Heart right ventricle (tissue), 16 donors: ENCODE measurements at regions not wholly inside any gene's neighbourhood (a gene's known extent, or its start where the extent isn't known, plus 50 kb on each side); places are given as distances from the start of the nearest gene placed in this dataset.
A peak's percentile ranks its signal among the peaks of the same experiment; 100 is the strongest.

Source experiments
- ATAC-seq, 8 donors: fragments of 200-7000 bp; cut with Tn5 transposase; one replicate each; pipeline ENCODE4 v1.9.1; 2020; ENCODE audit warnings: mild to moderate bottlenecking in 8 of 8, moderate library complexity in 8 of 8, moderate number of reproducible peaks in 1 of 8
- DNase-seq, 2 donors: peaks; one replicate each; pipeline ENCODE4 v3.0.0-alpha.2; 2020
- H3K27ac ChIP-seq, 10 donors: fragments of 200-600 bp; sonication (generic) in 2 of 10; one replicate each; pipeline versions ENCODE4 v1.5.0 to v1.8.0; 2020 to 2022; ENCODE audit warnings: mild to moderate bottlenecking in 3 of 10
- H3K27me3 ChIP-seq, 7 donors: fragments of 200-600 bp; one replicate each; pipeline ENCODE4 v1.8.0; 2021 to 2022; ENCODE audit warnings: mild to moderate bottlenecking in 2 of 7
- H3K36me3 ChIP-seq, 9 donors: fragments of 200-600 bp; sonication (generic) in 1 of 9; one replicate each; pipeline versions ENCODE4 v1.5.0 to v1.8.0; 2020 to 2022; ENCODE audit warnings: mild to moderate bottlenecking in 2 of 9
- H3K4me1 ChIP-seq, 9 donors: fragments of 200-600 bp; sonication (generic) in 1 of 9; one replicate each; pipeline versions ENCODE4 v1.5.0 to v1.8.0; 2020 to 2022; ENCODE audit warnings: mild to moderate bottlenecking in 4 of 9
- H3K4me3 ChIP-seq, 10 donors: fragments of 200-600 bp; sonication (generic) in 2 of 10; one replicate each; pipeline versions ENCODE4 v1.5.0 to v1.8.0; 2020 to 2022; ENCODE audit warnings: mild to moderate bottlenecking in 7 of 10, moderate library complexity in 2 of 10
- H3K9me3 ChIP-seq, 11 donors: fragments of 200-600 bp in 10 of 11; sonication (generic) in 2 of 11; one replicate each; pipeline versions ENCODE4 v1.5.0 to v1.8.0; 2013 to 2022; ENCODE audit warnings: mild to moderate bottlenecking in 2 of 11, control low read depth in 1 of 11, moderate library complexity in 1 of 11
- WGBS, 2 donors: extraction: QIAGEN DNeasy Blood & Tissue Kit; methylation state at CpG; one replicate each; pipeline ENCODE4 v1.1.7; 2013; ENCODE audit warnings: inconsistent platforms in 1 of 2; 5-methylcytosine and 5-hydroxymethylcytosine counted together
- intact Hi-C, 10 donors: fragments of 100-400 bp; cut with DNase I; formaldehyde crosslinking; loops; one replicate each; pipeline versions ENCODE4 v1.11.1 to v1.14.2; 2022
- TF ChIP-seq, protein P1 (sequence below), 9 donors: fragments of 200-600 bp; sonication (generic) in 2 of 9; IDR thresholded peaks; one replicate each; pipeline versions ENCODE4 v1.5.0 to v1.8.0; 2021 to 2022; ENCODE audit warnings: antibody characterized with exemption in 9 of 9, mild to moderate bottlenecking in 5 of 9, moderate library complexity in 1 of 9
- donor health status: Arrhythmogenic right ventricular cardiomyopathy.
- donor health status: ischemic (EF 13 %, LVEDD 7.1; RV severe dilation, severe dysfunction).
- donor health status: healthy with polysubstance abuse.
- donor health status: DM: no; HTN: yes; CAD: no.
- donor health status: DM: no; HTN: no; CAD: no.
- donor health status: ischemic (EF 25% LVEDD 6.9; RV normal size, moderate dysfunction).
- donor health status: ischemic (EF 25% LVEDD 5.7; RV mildly dilated, moderate dysfunction).
- donor health status: healthy.
- donor health status: DM: yes; HTN: yes; CAD: no.
- donor health status: Ischemic cardiomyopathy.
- donor health status: ischemic (EF 35%, LVEDD 5.7; RV mildly dilated, moderate dysfunction).
- donor health status: nonischemic (EF 11% LVEDD 7.7; RV severe dilation, severe dysfunction).
- donor health status: DM: yes; HTN: yes; CAD: no.
- donor health status: PGD.
- donor health status: ischemic (EF 29% LVEDD 5.4; RV normal size, mild dysfunction).
- donor health status: nonischemic (EF 23%, LVEDD 6.1; RV moderate dilation, normal function).

DNA sequence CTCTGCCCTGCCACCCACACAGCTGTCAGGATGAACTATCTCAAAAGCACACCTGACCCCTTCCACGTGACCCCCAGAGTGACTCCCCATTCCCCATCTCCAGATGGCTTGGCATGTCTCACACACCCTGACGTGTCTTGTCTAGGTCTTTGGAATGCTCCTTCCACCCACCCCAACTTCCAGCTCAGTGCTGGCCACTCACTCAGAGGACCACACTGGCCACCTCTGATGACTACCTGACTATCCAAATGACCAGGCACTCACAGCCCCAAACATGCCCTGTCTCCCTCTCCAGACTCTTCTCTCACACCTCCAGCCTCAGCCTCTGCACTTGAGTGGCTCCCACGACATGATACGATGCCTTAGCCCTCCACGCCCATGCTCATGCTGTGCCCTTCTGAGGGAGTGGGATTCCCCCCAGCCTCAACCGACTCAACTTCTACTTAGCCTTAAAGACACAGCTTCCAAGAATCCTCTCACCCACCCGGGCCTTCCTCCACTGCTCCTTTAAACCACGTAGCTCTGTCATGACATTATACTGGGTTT lies 259.4 kb downstream of the BUD13 start:
- Histone ChIP-seq H3K4me3 (no peak overlapping the region), H3K27ac (no peak overlapping the region), H3K4me1 (no peaks in the 10 kb centered on the region), H3K9me3 (no peaks in the 10 kb centered on the region), H3K27me3 (peaks cover 0 to 71% (median 45%) of the 10 kb centered on the region in 7 donors), H3K36me3 (no peaks in the 10 kb centered on the region)
- TF ChIP-seq, protein P1, sequence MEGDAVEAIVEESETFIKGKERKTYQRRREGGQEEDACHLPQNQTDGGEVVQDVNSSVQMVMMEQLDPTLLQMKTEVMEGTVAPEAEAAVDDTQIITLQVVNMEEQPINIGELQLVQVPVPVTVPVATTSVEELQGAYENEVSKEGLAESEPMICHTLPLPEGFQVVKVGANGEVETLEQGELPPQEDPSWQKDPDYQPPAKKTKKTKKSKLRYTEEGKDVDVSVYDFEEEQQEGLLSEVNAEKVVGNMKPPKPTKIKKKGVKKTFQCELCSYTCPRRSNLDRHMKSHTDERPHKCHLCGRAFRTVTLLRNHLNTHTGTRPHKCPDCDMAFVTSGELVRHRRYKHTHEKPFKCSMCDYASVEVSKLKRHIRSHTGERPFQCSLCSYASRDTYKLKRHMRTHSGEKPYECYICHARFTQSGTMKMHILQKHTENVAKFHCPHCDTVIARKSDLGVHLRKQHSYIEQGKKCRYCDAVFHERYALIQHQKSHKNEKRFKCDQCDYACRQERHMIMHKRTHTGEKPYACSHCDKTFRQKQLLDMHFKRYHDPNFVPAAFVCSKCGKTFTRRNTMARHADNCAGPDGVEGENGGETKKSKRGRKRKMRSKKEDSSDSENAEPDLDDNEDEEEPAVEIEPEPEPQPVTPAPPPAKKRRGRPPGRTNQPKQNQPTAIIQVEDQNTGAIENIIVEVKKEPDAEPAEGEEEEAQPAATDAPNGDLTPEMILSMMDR (IDR thresholded peaks at IDR 0.05) = no peak
- DNase-seq (no peak), ATAC-seq (peak in 1 of 8 donors; percentile 22)
- 55 to 59% methylated on average over 8 of the region's 8 CpGs for WGBS, 2 donors
- intact Hi-C loops = no loop called here

- WGBS, 2 donors = 93 to 98% methylated on average over 2 of the region's 2 CpGs
- TF ChIP-seq, protein P1 (IDR thresholded peaks at IDR 0.05) = no peak
- Histone ChIP-seq H3K9me3 (no peaks in the 10 kb centered on the region), H3K27ac (no peak overlapping the region), H3K27me3 (peaks cover 0 to 72% (median 50%) of the 10 kb centered on the region in 7 donors), H3K4me1 (no peaks in the 10 kb centered on the region), H3K36me3 (no peaks in the 10 kb centered on the region), H3K4me3 (no peak overlapping the region)
- intact Hi-C loops = no loop called here
- no peak for ATAC-seq
- DNase-seq = no peak
These were observed 259.9 kb downstream of the BUD13 start for GRCh38 chr11:116512841-116513240.

GRCh38 chr11:116511684-116512083 lies 261.1 kb downstream of the BUD13 start:
- H3K4me1 ChIP-seq = no peaks in the 10 kb centered on the region
- H3K4me3 ChIP-seq = no peak overlapping the region
- ATAC-seq (no peak), DNase-seq (no peak)
- TF ChIP-seq, protein P1 (IDR thresholded peaks at IDR 0.05) = no peak
- H3K9me3 ChIP-seq = no peaks in the 10 kb centered on the region
- WGBS, 2 donors = 77% methylated on average over 7 of the region's 7 CpGs
- peaks cover 0 to 70% (median 62%) of the 10 kb centered on the region in 7 donors for H3K27me3 ChIP-seq
- no peaks in the 10 kb centered on the region for H3K36me3 ChIP-seq
- intact Hi-C loops = no loop called here
- H3K27ac ChIP-seq = no peak overlapping the region

DNA sequence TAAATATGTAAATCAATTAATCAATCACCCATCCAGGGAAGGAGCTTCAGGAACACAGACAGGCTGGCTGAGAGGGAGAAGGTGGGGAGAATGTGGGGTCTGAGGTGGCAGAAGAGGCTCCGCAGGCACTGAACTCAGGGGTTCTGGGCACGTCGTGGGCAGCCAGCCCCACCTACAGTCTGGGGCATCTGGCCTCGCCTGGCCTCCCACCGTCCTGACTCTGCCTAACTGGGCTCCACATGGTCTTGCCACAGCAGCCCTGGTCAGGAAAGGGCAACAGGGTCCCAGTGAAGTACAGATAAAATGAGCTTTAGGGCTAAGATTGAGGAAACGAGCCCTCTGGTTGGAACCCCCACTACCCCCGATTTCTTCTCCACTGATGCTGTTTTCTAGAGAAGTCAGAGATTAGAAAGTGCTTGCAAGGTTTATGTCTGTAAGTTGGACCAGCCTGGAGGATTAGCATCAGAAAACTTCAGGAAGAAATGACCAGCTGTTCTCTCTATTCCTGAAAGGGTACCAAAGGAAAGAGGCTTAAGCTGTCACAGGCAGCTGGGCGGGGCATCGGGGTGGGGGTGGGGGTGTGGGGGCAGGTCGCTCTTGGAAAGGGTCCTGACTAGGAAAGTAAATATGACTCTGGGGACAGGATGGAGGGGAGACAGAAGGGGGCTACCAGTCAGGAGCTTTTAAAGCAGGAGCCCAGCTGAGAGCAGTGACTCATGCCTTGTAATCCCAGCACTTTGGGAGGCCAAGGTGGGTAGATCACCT lies 261.7 kb downstream of the BUD13 start:
- WGBS, 2 donors = 60 to 62% methylated on average over 10 of the region's 10 CpGs
- Histone ChIP-seq H3K4me1 (no peaks in the 10 kb centered on the region), H3K4me3 (no peak overlapping the region), H3K27me3 (peaks cover 0 to 71% (median 65%) of the 10 kb centered on the region in 7 donors), H3K36me3 (no peaks in the 10 kb centered on the region), H3K9me3 (no peaks in the 10 kb centered on the region), H3K27ac (no peak overlapping the region)
- ATAC-seq = no peak
- intact Hi-C loops = no loop called here
- TF ChIP-seq, protein P1 (IDR thresholded peaks at IDR 0.05) = no peak
- no peak for DNase-seq
